ENCODE measurements at regions not wholly inside any gene's neighbourhood (a gene's known extent, or its start where the extent isn't known, plus 50 kb on each side); places are given as distances from the start of the nearest gene placed in this dataset.

- Histone ChIP-seq H3K9ac (ENCODE audit: low read length) (no peak overlapping the region), H3K27me3 (ENCODE audit: low read length) (no peaks in the 10 kb centered on the region), H3K27ac (ENCODE audit: low read length) (no peak overlapping the region), H3K36me3 (ENCODE audit: low read depth, low read length) (no peaks in the 10 kb centered on the region), H3K4me3 (ENCODE audit: low read length) (no peak overlapping the region), H3K9me2 (replicated peaks; ENCODE audit: low read length) (no peaks in the 10 kb centered on the region), H3K4me2 (ENCODE audit: low read length) (no peak overlapping the region), H2AFZ (ENCODE audit: low read length) (no peak overlapping the region), H4K20me1 (ENCODE audit: low read length) (no peaks in the 10 kb centered on the region), H3K9me3 (ENCODE audit: low read length) (no peaks in the 10 kb centered on the region), H3F3A (ENCODE audit: low read length, unreplicated experiment) (no peaks in the 10 kb centered on the region), H3K4me1 (ENCODE audit: insufficient read depth, low read length) (no peaks in the 10 kb centered on the region), H3K79me2 (ENCODE audit: low read length) (no peaks in the 10 kb centered on the region)
- intact Hi-C loops (cut with micrococcal nuclease): no loop called here
- TF ChIP-seq EZH2phosphoT487 (IDR thresholded peaks at IDR 0.05; ENCODE audit: borderline replicate concordance, low read length): no peak
- no peak for TF ChIP-seq CTCF (conservative IDR thresholded peaks at IDR 0.05; ENCODE audit: low read depth, low read length)
- TF ChIP-seq EZH2 (IDR thresholded peaks at IDR 0.05; ENCODE audit: low read length, unreplicated experiment): no peak
- DNase-seq (no peak), ATAC-seq (no peak)
- CTCF ChIA-PET: no interaction called here
- no TSS peak for BruUV-seq (replicated peaks)
- POLR2A ChIA-PET (ENCODE audit: unreplicated experiment): no interaction called here
Measured at GRCh38 chr11:29781268-29781667, 235.6 kb downstream of the KCNA4 start.

- Histone ChIP-seq H3K9ac (ENCODE audit: low read length) (no peak overlapping the region), H3K27ac (ENCODE audit: low read length) (no peak overlapping the region), H3K79me2 (ENCODE audit: low read length) (no peaks in the 10 kb centered on the region), H3K36me3 (ENCODE audit: low read depth, low read length) (no peaks in the 10 kb centered on the region), H3K4me2 (ENCODE audit: low read length) (no peak overlapping the region), H3K9me2 (replicated peaks; ENCODE audit: low read length) (no peaks in the 10 kb centered on the region), H4K20me1 (ENCODE audit: low read length) (no peaks in the 10 kb centered on the region), H3K4me3 (ENCODE audit: low read length) (no peak overlapping the region), H3K9me3 (ENCODE audit: low read length) (no peaks in the 10 kb centered on the region), H3K27me3 (ENCODE audit: low read length) (no peaks in the 10 kb centered on the region), H3K4me1 (ENCODE audit: insufficient read depth, low read length) (no peaks in the 10 kb centered on the region), H2AFZ (ENCODE audit: low read length) (no peak overlapping the region), H3F3A (ENCODE audit: low read length, unreplicated experiment) (no peaks in the 10 kb centered on the region)
- no peak for DNase-seq
- POLR2A ChIA-PET (ENCODE audit: unreplicated experiment): no interaction called here
- CTCF ChIA-PET: no interaction called here
- intact Hi-C loops (cut with micrococcal nuclease): no loop called here
- no peak for ATAC-seq
- BruUV-seq (replicated peaks): no TSS peak
- TF ChIP-seq CTCF (conservative IDR thresholded peaks at IDR 0.05; ENCODE audit: low read depth, low read length): no peak
- no peak for TF ChIP-seq EZH2 (IDR thresholded peaks at IDR 0.05; ENCODE audit: low read length, unreplicated experiment)
- TF ChIP-seq EZH2phosphoT487 (IDR thresholded peaks at IDR 0.05; ENCODE audit: borderline replicate concordance, low read length): no peak
Measured at GRCh38 chr11:29780756-29781155, 236.1 kb downstream of the KCNA4 start.

- intact Hi-C loops (cut with micrococcal nuclease): no loop called here
- TF ChIP-seq CTCF (conservative IDR thresholded peaks at IDR 0.05; ENCODE audit: low read depth, low read length): no peak
- TF ChIP-seq EZH2 (IDR thresholded peaks at IDR 0.05; ENCODE audit: low read length, unreplicated experiment): no peak
- no peak for TF ChIP-seq EZH2phosphoT487 (IDR thresholded peaks at IDR 0.05; ENCODE audit: borderline replicate concordance, low read length)
- ATAC-seq: no peak
- Histone ChIP-seq H3F3A (ENCODE audit: low read length, unreplicated experiment) (no peaks in the 10 kb centered on the region), H3K9me2 (replicated peaks; ENCODE audit: low read length) (no peaks in the 10 kb centered on the region), H3K9me3 (ENCODE audit: low read length) (no peaks in the 10 kb centered on the region), H3K36me3 (ENCODE audit: low read depth, low read length) (no peaks in the 10 kb centered on the region), H3K79me2 (ENCODE audit: low read length) (no peaks in the 10 kb centered on the region), H3K4me2 (ENCODE audit: low read length) (no peak overlapping the region), H2AFZ (ENCODE audit: low read length) (no peak overlapping the region), H3K9ac (ENCODE audit: low read length) (no peak overlapping the region), H3K27ac (ENCODE audit: low read length) (no peak overlapping the region), H3K27me3 (ENCODE audit: low read length) (no peaks in the 10 kb centered on the region), H4K20me1 (ENCODE audit: low read length) (no peaks in the 10 kb centered on the region), H3K4me3 (ENCODE audit: low read length) (no peak overlapping the region), H3K4me1 (ENCODE audit: insufficient read depth, low read length) (no peaks in the 10 kb centered on the region)
- ChIA-PET CTCF (no interaction called here), POLR2A (ENCODE audit: unreplicated experiment) (no interaction called here)
- BruUV-seq (replicated peaks): no TSS peak
- DNase-seq: no peak
Measured at GRCh38 chr11:29773656-29774264, 243.1 kb downstream of the KCNA4 start.
